Astrocyte of the spinal cord (primary cell): ENCODE measurements at regions not wholly inside any gene's neighbourhood (a gene's known extent, or its start where the extent isn't known, plus 50 kb on each side); places are given as distances from the start of the nearest gene placed in this dataset.
A peak's percentile ranks its signal among the peaks of the same experiment; 100 is the strongest.

Experiments used
- DNase-seq: peaks from one replicate; pipeline ENCODE4 v3.0.0; 2011; ENCODE audit warnings: low read depth, low spot score
- H3K4me3 ChIP-seq: 2 replicates; pipeline ENCODE4 v1.5.1; 2011; ENCODE audit warnings: low read depth, mild to moderate bottlenecking, low read length, moderate library complexity
- in situ Hi-C: cut with HindIII; loops from 2 replicates; pipeline ENCODE4 v1.10.0; 2017; ENCODE audit warnings: low sequenced_read_pairs
- TF ChIP-seq, protein P1 (sequence below): IDR thresholded peaks from 2 replicates; pipeline ENCODE4 v1.5.1; 2012; ENCODE audit warnings: low read depth, mild to moderate bottlenecking, low read length, inconsistent platforms

DNA sequence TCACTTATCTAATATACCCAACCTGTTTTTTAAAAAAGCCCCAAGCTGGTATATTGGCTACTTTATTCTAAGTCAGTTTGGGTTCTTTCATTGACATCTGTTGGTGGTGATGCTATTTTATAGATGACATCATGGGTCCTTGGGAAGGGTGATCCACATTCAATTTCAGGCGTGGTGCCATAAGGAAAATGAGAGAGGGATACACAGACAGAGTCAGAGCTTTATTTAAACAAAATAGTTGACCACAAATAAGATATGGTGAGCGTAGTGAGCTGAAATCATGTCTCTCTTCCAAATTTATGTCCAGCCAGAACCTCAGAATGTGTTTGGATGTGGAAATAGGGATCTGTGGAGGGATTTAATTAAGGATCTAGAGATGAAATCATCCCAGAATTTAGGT, 302.4 kb downstream of the MAT2B start:
- in situ Hi-C loops: no loop called here
- DNase-seq: peak; percentile 23
- no peak overlapping the region for H3K4me3 ChIP-seq
- TF ChIP-seq, protein P1, sequence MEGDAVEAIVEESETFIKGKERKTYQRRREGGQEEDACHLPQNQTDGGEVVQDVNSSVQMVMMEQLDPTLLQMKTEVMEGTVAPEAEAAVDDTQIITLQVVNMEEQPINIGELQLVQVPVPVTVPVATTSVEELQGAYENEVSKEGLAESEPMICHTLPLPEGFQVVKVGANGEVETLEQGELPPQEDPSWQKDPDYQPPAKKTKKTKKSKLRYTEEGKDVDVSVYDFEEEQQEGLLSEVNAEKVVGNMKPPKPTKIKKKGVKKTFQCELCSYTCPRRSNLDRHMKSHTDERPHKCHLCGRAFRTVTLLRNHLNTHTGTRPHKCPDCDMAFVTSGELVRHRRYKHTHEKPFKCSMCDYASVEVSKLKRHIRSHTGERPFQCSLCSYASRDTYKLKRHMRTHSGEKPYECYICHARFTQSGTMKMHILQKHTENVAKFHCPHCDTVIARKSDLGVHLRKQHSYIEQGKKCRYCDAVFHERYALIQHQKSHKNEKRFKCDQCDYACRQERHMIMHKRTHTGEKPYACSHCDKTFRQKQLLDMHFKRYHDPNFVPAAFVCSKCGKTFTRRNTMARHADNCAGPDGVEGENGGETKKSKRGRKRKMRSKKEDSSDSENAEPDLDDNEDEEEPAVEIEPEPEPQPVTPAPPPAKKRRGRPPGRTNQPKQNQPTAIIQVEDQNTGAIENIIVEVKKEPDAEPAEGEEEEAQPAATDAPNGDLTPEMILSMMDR: no peak

DNA sequence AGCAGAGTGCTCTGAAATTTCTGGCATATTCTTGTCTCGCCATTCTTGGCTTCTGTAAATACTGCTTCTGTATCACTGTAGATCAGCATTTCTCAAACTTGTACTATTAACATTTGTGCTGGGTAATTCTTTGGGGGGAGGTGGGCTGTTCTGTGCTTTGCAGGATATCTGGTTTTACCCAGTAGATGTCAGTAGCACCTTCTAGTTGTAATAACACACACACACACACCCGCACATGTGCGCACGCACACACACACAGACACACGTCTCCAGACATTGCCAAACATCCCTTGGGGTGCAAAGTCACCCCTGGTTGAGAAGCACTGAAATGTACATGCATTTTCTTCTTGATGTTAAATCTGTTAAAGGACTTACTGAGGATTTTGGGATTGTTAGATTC, 304.1 kb downstream of the MAT2B start:
- in situ Hi-C loops: no loop called here
- TF ChIP-seq, protein P1: no peak
- DNase-seq: no peak
- no peak overlapping the region for H3K4me3 ChIP-seq

DNA sequence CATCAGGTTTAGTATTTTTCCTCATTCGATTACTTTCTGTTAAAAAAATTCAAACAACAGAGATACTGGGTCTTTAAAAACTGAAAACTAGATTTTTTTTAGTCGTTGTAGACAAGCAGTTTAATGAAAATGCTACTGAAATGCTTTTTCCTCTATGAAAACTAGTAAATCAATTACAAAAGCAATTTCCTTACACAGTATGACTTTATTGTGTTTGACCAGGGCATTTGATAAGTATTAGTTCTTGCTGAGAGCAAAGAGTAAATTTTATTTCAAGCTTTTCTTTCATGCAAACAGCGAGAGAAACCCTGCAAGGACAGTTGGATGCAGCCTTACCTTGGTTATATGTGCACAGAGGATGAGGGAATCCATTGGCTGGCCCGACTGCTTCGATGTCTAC, 308.5 kb downstream of the MAT2B start:
- no peak overlapping the region for H3K4me3 ChIP-seq
- in situ Hi-C loops: no loop called here
- DNase-seq: no peak
- TF ChIP-seq, protein P1: no peak

DNA sequence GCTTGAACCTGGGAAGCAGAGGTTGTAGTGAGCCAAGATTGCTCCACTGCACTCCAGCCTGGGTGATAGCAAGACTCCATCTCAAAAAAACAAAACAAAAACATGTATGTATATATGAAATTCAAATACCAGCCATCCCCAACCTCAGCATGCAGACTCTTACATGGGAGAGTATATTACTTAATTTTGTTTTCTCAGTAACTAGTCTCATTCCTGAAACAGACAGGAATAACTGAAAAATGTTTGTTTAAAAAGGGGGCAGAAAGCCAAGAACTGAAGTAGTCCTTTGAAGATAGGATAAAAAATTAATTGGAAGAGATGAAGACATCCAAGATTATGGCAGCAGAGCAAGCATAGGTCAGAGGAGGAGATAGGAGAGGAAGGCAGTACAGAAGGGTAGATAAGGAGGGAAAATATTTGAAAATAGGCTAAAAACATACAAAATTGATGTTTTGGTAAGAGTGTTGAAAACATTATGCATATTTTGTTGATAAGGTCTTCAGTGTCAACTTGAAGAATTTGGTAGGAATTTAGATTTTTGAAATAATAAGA, 309.9 kb downstream of the MAT2B start:
- H3K4me3 ChIP-seq: no peak overlapping the region
- TF ChIP-seq, protein P1: no peak
- in situ Hi-C loops: no loop called here
- DNase-seq: no peak

DNA sequence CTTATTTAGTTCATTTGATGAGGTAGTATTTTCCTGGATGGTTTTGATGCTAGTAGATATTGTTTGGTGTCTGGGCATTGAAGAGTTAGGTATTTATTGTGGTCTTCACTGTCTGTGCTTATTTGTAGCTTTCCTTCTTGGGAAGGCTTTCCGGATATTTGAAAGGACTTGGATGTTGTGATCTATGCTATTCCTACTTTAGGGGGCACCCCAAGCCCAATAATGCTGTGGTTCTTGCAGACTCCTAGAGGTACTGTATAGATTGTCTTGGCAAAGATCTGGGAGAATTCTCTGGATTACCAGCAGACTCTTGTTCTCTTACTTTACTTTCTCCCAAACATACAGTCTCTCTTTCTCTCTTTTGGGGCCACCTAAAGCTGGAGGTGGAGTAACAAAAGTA, 315.7 kb downstream of the MAT2B start:
- in situ Hi-C loops: no loop called here
- DNase-seq: no peak

DNA sequence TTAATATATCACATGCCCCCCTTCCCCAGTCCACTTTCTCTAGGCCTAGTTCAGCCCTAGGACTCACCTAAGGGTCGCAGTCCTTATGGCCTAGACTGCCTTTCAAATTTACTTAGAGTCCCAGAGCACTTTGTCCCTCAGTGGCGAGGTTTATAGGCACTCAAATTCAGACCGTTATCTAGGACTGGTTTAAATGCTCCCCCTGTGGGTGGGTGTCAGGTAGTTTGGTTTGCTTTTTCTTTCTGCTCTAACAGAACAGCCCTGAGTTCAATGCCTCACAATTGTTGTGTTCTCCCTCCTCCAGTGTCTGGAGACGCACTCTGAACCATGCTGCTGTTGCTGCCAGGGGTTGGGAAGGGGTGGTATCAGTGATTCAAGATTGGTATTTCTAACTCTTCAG, 317.1 kb downstream of the MAT2B start:
- TF ChIP-seq, protein P1: no peak
- no peak overlapping the region for H3K4me3 ChIP-seq
- in situ Hi-C loops: no loop called here
- DNase-seq: no peak

More for the DNA sequence above, 315.7 kb downstream of the MAT2B start:
- H3K4me3 ChIP-seq: no peak overlapping the region
- TF ChIP-seq, protein P1: no peak

DNA sequence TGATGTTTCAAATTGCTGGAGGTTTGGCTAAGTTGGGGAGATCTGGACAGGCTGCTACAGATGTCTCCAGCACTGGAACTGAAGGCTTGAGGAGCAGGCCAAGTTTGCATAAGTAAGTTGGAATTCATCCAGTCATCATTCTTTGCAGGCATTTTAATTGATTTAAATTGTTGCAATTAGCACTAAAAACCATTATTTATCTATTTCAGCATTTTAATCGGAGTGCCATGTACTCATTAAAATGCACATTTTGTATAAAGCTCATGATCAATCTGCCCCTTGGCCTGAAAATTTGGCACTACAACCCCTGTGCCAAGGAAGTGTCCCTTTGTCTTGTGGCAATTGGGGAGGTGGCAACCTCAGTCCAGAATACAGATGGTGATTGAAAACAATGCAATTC, 320.2 kb downstream of the MAT2B start:
- in situ Hi-C loops: no loop called here
- DNase-seq: no peak
- no peak overlapping the region for H3K4me3 ChIP-seq
- TF ChIP-seq, protein P1: no peak
